ENCODE measurements at regions not wholly inside any gene's neighbourhood (a gene's known extent, or its start where the extent isn't known, plus 50 kb on each side); places are given as distances from the start of the nearest gene placed in this dataset.
"Not testable (repeated sequence)": the region's sequence is repeated elsewhere in the genome, so short reads cannot be mapped to it uniquely, and the experiment has no call there.

DNA sequence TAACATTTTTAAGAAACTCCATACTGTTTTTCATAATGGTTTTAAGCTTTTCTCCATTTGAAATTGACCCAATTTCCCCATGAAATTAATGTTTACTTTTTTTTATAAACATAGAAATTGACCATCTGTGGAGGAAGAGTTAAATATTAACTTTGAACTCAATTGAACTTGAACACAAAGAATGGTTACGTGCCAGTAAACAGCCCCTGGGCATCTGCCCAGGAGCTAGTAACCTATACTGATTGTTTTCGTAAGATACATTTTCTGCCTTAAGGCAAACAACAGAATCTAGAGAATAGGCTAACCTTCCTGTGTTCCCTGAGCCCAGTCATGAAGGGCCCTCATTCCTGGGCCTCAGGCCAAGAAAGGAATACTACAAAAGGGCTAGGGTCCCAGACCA is 235.9 kb downstream of the ZFY start:
- not testable (repeated sequence) for TF ChIP-seq POLR2A (IDR thresholded peaks at IDR 0.05)
- TF ChIP-seq, protein P1, sequence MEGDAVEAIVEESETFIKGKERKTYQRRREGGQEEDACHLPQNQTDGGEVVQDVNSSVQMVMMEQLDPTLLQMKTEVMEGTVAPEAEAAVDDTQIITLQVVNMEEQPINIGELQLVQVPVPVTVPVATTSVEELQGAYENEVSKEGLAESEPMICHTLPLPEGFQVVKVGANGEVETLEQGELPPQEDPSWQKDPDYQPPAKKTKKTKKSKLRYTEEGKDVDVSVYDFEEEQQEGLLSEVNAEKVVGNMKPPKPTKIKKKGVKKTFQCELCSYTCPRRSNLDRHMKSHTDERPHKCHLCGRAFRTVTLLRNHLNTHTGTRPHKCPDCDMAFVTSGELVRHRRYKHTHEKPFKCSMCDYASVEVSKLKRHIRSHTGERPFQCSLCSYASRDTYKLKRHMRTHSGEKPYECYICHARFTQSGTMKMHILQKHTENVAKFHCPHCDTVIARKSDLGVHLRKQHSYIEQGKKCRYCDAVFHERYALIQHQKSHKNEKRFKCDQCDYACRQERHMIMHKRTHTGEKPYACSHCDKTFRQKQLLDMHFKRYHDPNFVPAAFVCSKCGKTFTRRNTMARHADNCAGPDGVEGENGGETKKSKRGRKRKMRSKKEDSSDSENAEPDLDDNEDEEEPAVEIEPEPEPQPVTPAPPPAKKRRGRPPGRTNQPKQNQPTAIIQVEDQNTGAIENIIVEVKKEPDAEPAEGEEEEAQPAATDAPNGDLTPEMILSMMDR (IDR thresholded peaks at IDR 0.05): not testable (repeated sequence)

Measured in prostate gland (tissue), 2 donors.